ENCODE measurements at regions not wholly inside any gene's neighbourhood (a gene's known extent, or its start where the extent isn't known, plus 50 kb on each side); places are given as distances from the start of the nearest gene placed in this dataset.
"Not testable (repeated sequence)": the region's sequence is repeated elsewhere in the genome, so short reads cannot be mapped to it uniquely, and the experiment has no call there.

GRCh38 chr4:131002132-131002531 is 1906.2 kb downstream of the C4orf33 start:
- intact Hi-C loops (cut with DNase I) = no loop called here
- Histone ChIP-seq H3K27me3 (replicated peaks; ENCODE audit: insufficient read depth) (no peaks in the 10 kb centered on the region), H3K36me3 (no peaks in the 10 kb centered on the region), H3K9me3 (no peaks in the 10 kb centered on the region), H3K4me3 (no peak overlapping the region), H3K27ac (no peak overlapping the region), H3K4me1 (replicated peaks) (no peaks in the 10 kb centered on the region)
- DNase-seq (ENCODE audit: low spot score) = no peak
- TF ChIP-seq POLR2AphosphoS5 (IDR thresholded peaks at IDR 0.05) (no peak), CTCF (IDR thresholded peaks at IDR 0.05) (no peak), POLR2A (IDR thresholded peaks at IDR 0.05) (no peak)
- 67% methylated on average over 1 of the region's 1 CpG for WGBS

DNA sequence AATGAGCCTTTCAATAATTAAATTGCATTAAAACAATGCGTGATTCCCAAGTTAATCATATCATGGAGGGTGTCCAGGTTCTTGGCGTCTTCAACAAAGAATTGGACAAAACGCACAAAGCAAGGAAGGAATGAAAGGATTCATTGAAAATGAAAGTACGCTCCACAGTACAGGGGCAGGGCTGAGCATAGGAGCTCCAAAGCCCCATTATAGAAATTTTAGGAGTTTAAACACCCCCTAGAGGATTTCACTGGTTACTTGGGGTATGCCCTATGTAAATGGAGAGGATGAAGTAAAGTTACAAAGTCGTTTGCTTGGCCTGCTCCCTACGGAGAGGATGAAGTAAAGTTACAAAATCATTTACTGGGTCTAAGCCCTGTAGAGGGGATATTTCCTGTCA is 1910.4 kb downstream of the C4orf33 start:
- Histone ChIP-seq H3K27me3 (replicated peaks; ENCODE audit: insufficient read depth) (no peaks in the 10 kb centered on the region), H3K4me3 (no peak overlapping the region), H3K9me3 (no peaks in the 10 kb centered on the region), H3K27ac (no peak overlapping the region), H3K36me3 (no peaks in the 10 kb centered on the region), H3K4me1 (replicated peaks) (no peaks in the 10 kb centered on the region)
- WGBS = 85% methylated on average over 6 of the region's 6 CpGs
- intact Hi-C loops (cut with DNase I) = no loop called here
- no peak for DNase-seq (ENCODE audit: low spot score)
- TF ChIP-seq CTCF (IDR thresholded peaks at IDR 0.05) = no peak
- TF ChIP-seq POLR2AphosphoS5 (IDR thresholded peaks at IDR 0.05) = no peak
- TF ChIP-seq POLR2A (IDR thresholded peaks at IDR 0.05) = no peak

- H3K27ac ChIP-seq; H3K27me3 ChIP-seq (replicated peaks; ENCODE audit: insufficient read depth); H3K4me3 ChIP-seq; H3K9me3 ChIP-seq; DNase-seq (ENCODE audit: low spot score); H3K4me1 ChIP-seq (replicated peaks); H3K36me3 ChIP-seq: not testable (repeated sequence)
- 79% methylated on average over 4 of the region's 4 CpGs for WGBS
- intact Hi-C loops (cut with DNase I) = loop anchor here (5.0 kb wide), 1 partner anchor 95 kb away; no protein-coding TSS in a partner anchor
Observed at GRCh38 chr4:131011961-131012360, 1916.0 kb downstream of the C4orf33 start.

- no peak overlapping the region for H3K4me3 ChIP-seq
- no peaks in the 10 kb centered on the region for H3K4me1 ChIP-seq (replicated peaks)
- DNase-seq (ENCODE audit: low spot score) = no peak
- H3K36me3 ChIP-seq = no peaks in the 10 kb centered on the region
- TF ChIP-seq CTCF (IDR thresholded peaks at IDR 0.05) (no peak), POLR2AphosphoS5 (IDR thresholded peaks at IDR 0.05) (no peak), POLR2A (IDR thresholded peaks at IDR 0.05) (no peak)
- intact Hi-C loops (cut with DNase I) = loop anchor here (5.0 kb wide), 1 partner anchor 94 kb away; no protein-coding TSS in a partner anchor
- H3K9me3 ChIP-seq = no peaks in the 10 kb centered on the region
- H3K27me3 ChIP-seq (replicated peaks; ENCODE audit: insufficient read depth) = no peaks in the 10 kb centered on the region
- H3K27ac ChIP-seq = no peak overlapping the region
- 50% methylated on average over 1 of the region's 1 CpG for WGBS
Observed at GRCh38 chr4:131013226-131013625, 1917.3 kb downstream of the C4orf33 start.

- WGBS = 91% methylated on average over 9 of the region's 9 CpGs
- intact Hi-C loops (cut with DNase I) = no loop called here
Observed at GRCh38 chr4:131026771-131027170, 1930.8 kb downstream of the C4orf33 start.

More at GRCh38 chr4:131026771-131027170, 1930.8 kb downstream of the C4orf33 start:
- H3K4me3 ChIP-seq = no peak overlapping the region
- H3K9me3 ChIP-seq = no peaks in the 10 kb centered on the region
- H3K27me3 ChIP-seq (replicated peaks; ENCODE audit: insufficient read depth) = no peaks in the 10 kb centered on the region
- H3K36me3 ChIP-seq = no peaks in the 10 kb centered on the region
- TF ChIP-seq CTCF (IDR thresholded peaks at IDR 0.05) = no peak
- TF ChIP-seq POLR2A (IDR thresholded peaks at IDR 0.05) = no peak
- no peak for TF ChIP-seq POLR2AphosphoS5 (IDR thresholded peaks at IDR 0.05)
- no peak overlapping the region for H3K27ac ChIP-seq
- H3K4me1 ChIP-seq (replicated peaks) = no peaks in the 10 kb centered on the region
- no peak for DNase-seq (ENCODE audit: low spot score)
